K562 (cell line): ENCODE measurements at regions not wholly inside any gene's neighbourhood (a gene's known extent, or its start where the extent isn't known, plus 50 kb on each side); places are given as distances from the start of the nearest gene placed in this dataset.

Experiments
- CBFA2T3 ChIP-seq: fragments of 450-650 bp; IDR thresholded peaks from 2 replicates; pipeline ENCODE4 v1.6.1; 2017
- DDX20 ChIP-seq: fragments of 450-650 bp; IDR thresholded peaks from 2 replicates; pipeline ENCODE4 v1.6.1; 2016; ENCODE audit warnings: missing genetic modification characterization, low read depth, mild to moderate bottlenecking, missing compliant biosample characterization, moderate library complexity
- JUND ChIP-seq, 2 experiments: IDR thresholded peaks; 2 replicates in 1 of 2; 3 replicates in 1 of 2; pipeline ENCODE4 v1.6.1; 2011; ENCODE audit warnings: borderline replicate concordance in 2 of 2, low read depth in 2 of 2, low read length in 2 of 2, improper control_type of control experiment in 1 of 2, missing biosample characterization in 1 of 2, missing genetic modification characterization in 1 of 2, missing genetic modification reagents in 1 of 2
- TAF9B ChIP-seq: fragments of 450-650 bp; IDR thresholded peaks from 2 replicates; pipeline ENCODE4 v1.6.1; 2018; ENCODE audit warnings: mild to moderate bottlenecking; ENCODE audit not compliant: partially characterized antibody
- TAL1 ChIP-seq: fragments of 450-650 bp; IDR thresholded peaks from 2 replicates; pipeline ENCODE4 v1.6.1; 2016; ENCODE audit warnings: mild to moderate bottlenecking
- ZFX ChIP-seq: sonication (generic); formaldehyde crosslinking; IDR thresholded peaks from 2 replicates; pipeline ENCODE4 v1.8.0; 2022; ENCODE audit warnings: mild to moderate bottlenecking, missing genetic modification reagents, moderate library complexity
- ZNF263 ChIP-seq: sonication (generic); formaldehyde crosslinking; IDR thresholded peaks from 2 replicates; pipeline ENCODE4 v1.8.0; 2022; ENCODE audit warnings: mild to moderate bottlenecking, missing genetic modification reagents, borderline replicate concordance
- ZNF274 ChIP-seq: IDR thresholded peaks from 2 replicates; pipeline ENCODE4 v1.6.1; 2011; ENCODE audit warnings: low read depth, mild to moderate bottlenecking, low read length, moderate library complexity, borderline replicate concordance
- ZNF668 ChIP-seq: fragments of 250-450 bp; sonication (Bioruptor Pico); IDR thresholded peaks from 2 replicates; pipeline ENCODE4 v1.8.0; 2022; ENCODE audit warnings: mild to moderate bottlenecking, inconsistent platforms
- TF ChIP-seq, protein P1 (sequence below): fragments of 450-650 bp; formaldehyde crosslinking; IDR thresholded peaks from 2 replicates; pipeline ENCODE4 v1.4.0; 2020; ENCODE audit warnings: mild to moderate bottlenecking, moderate library complexity

- TF ChIP-seq JUND (IDR thresholded peaks at IDR 0.05; ENCODE audit: borderline replicate concordance, low read depth, low read length), result peak; percentile 16; the same call in 1 of the 2 replicates
- TF ChIP-seq JUND (tag; IDR thresholded peaks at IDR 0.05; ENCODE audit: borderline replicate concordance, low read depth, low read length), result no peak
- no peak for TF ChIP-seq DDX20 (tag)
- peak; percentile 67 for TF ChIP-seq CBFA2T3
- no peak for TF ChIP-seq ZNF668
- no peak for TF ChIP-seq ZFX (CRISPR knock-in tag)
- TF ChIP-seq, protein P1, sequence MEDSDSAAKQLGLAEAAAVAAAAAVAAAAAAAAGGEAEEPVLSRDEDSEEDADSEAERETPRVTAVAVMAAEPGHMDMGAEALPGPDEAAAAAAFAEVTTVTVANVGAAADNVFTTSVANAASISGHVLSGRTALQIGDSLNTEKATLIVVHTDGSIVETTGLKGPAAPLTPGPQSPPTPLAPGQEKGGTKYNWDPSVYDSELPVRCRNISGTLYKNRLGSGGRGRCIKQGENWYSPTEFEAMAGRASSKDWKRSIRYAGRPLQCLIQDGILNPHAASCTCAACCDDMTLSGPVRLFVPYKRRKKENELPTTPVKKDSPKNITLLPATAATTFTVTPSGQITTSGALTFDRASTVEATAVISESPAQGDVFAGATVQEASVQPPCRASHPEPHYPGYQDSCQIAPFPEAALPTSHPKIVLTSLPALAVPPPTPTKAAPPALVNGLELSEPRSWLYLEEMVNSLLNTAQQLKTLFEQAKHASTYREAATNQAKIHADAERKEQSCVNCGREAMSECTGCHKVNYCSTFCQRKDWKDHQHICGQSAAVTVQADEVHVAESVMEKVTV (CRISPR knock-in tag), result 0 out of 2 replicates have a peak, but pooled peaks have one; percentile 28
- TF ChIP-seq TAL1, result peak; percentile 21; the same call in 1 of the 2 replicates
- TF ChIP-seq ZNF274, result no peak
- TF ChIP-seq ZNF263, result no peak
- no peak for TF ChIP-seq TAF9B
Observed at GRCh38 chr9:88874391-88874790, 116.9 kb upstream of the S1PR3 start (continued).
